ENCODE measurements at regions not wholly inside any gene's neighbourhood (a gene's known extent, or its start where the extent isn't known, plus 50 kb on each side); places are given as distances from the start of the nearest gene placed in this dataset.
"Not testable (repeated sequence)": the region's sequence is repeated elsewhere in the genome, so short reads cannot be mapped to it uniquely, and the experiment has no call there.

GRCh38 chr2:212913640-212914306 is 237.6 kb downstream of the IKZF2 start:
- no peak for DNase-seq (ENCODE audit: low spot score)

GRCh38 chr2:212912445-212913103 is 238.8 kb downstream of the IKZF2 start:
- peak; percentile 57 for DNase-seq (ENCODE audit: low spot score)

GRCh38 chr2:212911011-212911410 is 240.4 kb downstream of the IKZF2 start:
- DNase-seq (ENCODE audit: low spot score), result no peak

DNA sequence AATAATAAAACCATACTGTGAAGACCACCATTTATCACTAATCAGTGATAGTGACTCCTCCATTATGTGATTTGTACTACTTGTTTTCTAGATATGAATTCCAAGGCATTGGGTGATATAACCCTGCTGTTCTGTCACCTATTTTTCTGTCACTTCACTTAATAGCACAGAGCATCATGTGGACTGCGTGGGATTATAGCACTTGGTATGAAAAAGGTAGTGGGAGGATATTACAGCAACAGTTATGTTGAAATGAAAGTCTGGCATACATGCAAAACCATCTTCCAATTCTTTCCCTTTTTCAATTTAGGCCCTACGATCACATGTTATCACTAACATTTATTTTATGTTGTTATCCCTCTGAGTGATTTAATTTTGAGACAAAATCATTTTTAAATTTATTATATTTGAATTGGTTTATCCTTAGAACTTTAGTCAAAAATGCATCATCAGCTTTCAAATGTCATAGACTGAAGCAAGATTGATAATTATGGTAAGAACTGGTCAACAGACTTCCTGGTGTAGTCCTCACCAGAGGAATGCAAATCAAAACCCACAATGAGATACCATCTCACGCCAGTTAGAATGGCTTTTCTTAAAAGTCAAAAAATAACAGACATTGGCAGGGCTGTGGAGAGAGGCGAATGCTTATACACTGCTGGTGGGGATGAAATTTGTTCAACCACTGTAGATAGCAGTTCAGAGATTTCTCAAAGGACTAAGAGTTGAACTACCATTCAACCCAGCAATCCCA is 242.6 kb downstream of the IKZF2 start:
- no peak for DNase-seq (ENCODE audit: low spot score)

GRCh38 chr2:212908031-212908430 is 243.4 kb downstream of the IKZF2 start:
- DNase-seq (ENCODE audit: low spot score), result no peak

- no peak for DNase-seq (ENCODE audit: low spot score)
Observed at GRCh38 chr2:212906620-212907019, 244.8 kb downstream of the IKZF2 start.

DNA sequence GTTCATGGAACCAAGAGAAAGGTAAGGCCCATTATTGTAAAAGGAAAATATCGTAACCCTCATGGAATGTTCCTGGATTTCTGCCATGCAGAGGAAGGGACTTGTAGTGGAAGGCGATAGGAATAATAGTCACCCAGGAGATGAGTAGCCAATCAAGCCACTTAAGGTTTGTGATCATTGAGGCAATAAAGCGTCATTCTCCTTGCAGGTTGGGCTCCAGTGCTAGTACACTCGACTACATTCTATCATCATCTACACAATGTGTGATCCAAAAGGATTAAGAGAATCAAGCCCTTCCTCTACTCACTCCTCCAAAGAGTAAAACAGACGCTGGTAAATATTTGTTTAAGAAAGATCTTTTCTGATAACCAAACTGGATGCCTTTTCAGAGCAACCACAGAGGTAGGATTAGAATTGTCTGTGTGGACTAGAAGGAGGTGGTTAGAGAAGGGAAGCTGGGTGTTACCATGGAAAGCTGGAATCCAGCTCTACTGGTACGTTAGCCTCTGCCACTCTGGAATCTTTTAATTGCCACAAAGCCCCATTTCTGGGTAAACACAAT is 245.7 kb downstream of the IKZF2 start:
- DNase-seq (ENCODE audit: low spot score), result peak; percentile 67

DNA sequence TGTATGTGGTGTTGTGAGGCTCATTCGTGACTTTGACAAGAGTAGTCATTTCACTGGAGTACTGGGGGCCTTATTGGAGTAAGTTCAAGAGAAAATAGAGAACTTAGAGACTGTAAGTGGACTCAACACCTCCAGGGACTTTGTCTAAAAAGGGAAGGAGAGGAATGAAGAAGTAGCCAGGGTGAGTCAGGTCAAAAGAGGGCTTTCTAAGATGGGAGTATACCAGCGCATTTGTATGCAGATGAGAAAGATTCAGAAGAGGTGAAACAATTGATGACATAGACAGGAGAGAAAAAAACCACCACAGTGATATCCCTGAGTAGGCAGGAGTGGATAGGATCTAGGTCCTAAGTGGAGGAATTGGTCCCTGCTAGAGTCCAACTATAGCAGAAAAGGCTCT is 246.8 kb downstream of the IKZF2 start:
- DNase-seq (ENCODE audit: low spot score), result no peak

- no peak for DNase-seq (ENCODE audit: low spot score)
Observed at GRCh38 chr2:212903413-212903812, 248.0 kb downstream of the IKZF2 start.

DNA sequence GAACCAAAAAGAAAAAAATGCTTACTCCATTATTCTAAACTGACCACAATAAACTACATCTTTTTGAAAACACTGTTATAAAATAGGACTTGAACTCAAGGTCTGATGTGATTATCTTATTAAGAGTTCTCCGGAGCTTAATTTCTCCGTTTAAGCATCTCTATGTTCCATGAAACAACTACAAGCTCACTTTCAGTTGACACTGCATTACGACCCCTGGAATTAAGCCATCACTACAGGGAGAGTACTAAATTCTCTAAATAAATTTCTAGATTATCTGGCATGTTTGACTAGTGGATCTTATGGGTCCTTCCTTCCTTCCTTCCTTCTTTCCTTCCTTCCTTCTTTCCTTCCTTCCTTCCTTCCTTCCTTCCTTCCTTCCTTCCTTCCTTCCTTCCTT is 249.0 kb downstream of the IKZF2 start:
- DNase-seq (ENCODE audit: low spot score), result no peak

- DNase-seq (ENCODE audit: low spot score), result no peak
Observed at GRCh38 chr2:212901604-212902275, 249.7 kb downstream of the IKZF2 start.

GRCh38 chr2:212900715-212901114 is 250.7 kb downstream of the IKZF2 start:
- peak; percentile 22 for DNase-seq (ENCODE audit: low spot score)

- no peak for DNase-seq (ENCODE audit: low spot score)
Observed at GRCh38 chr2:212898011-212898410, 253.4 kb downstream of the IKZF2 start.

DNA sequence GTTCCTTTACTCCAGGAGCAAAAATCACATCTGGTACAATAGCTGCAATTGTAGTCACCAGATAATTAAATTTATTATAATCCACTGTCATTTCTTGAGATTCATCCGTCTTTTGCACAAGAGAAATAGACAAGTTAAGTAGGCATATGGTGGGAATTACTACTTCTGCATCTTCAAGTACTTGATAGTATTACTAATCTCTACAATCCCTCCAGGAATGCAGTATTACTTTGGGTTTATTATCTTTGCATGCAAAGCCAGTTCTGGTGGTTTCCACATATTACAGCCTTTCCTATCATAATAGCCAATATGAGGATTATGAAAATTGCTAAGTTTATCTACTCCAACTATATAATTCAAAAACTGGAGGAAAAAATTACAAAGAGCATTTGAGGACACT is 254.1 kb downstream of the IKZF2 start:
- DNase-seq (ENCODE audit: low spot score), result no peak

GRCh38 chr2:212894026-212894425 is 257.4 kb downstream of the IKZF2 start:
- DNase-seq (ENCODE audit: low spot score), result no peak

DNA sequence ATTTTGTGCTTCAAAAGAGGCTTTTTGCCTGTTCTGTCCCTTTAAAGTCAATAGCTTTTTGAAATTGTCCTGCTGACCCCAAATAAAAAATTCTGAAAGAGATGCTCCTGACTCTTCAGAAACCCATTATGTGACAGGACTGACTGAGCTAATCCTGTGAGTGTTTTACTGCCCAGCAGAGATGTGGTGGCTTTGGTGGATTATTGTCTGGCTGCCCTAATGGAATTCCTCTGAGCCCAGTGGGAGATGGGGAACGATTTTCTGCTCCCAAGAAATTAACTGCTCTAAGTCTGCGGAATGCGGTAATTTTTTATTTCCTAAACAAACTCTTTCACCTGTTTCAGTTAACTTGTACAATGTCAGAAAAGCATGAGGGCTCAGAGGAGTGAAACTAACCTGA is 258.2 kb downstream of the IKZF2 start:
- DNase-seq (ENCODE audit: low spot score), result no peak

- DNase-seq (ENCODE audit: low spot score), result peak; percentile 40
Observed at GRCh38 chr2:212892193-212892592, 259.2 kb downstream of the IKZF2 start.

DNA sequence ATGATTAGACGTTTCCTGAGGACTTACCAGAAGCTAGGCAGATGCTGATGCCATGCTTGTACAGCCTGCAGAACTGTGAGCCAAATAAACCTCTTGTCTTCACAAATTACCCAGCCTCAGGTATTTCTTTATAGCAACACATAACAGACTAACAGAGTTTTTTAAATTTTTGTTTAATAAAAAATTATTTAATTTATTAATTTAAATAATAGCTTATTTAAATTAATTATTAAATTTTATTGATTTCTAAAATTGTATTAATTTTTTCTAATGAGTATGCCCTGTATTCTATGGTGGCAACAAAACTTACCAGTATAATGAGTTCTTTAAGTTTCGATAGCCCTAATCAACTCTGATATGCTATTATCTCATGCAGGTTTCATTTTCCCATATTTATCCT is 259.8 kb downstream of the IKZF2 start:
- DNase-seq (ENCODE audit: low spot score), result no peak

- no peak for DNase-seq (ENCODE audit: low spot score)
Observed at GRCh38 chr2:212882626-212883025, 268.8 kb downstream of the IKZF2 start.

DNA sequence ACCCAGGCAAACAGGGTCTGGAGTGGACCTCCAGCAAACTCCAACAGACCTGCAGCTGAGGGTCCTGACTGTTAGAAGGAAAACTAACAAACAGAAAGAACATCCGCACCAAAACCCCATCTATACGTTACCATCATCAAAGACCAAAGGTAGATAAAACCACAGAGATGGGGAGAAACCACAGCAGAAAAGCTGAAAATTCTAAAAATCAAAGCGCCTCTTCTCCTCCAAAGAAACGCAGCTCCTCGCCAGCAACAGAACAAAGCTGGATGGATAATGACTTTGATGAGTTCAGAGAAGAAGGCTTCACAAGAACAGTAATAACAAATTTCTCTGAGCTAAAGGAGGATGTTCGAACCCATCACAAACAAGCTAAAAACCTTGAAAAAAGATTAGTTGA is 274.9 kb downstream of the IKZF2 start:
- DNase-seq (ENCODE audit: low spot score), result not testable (repeated sequence)

- not testable (repeated sequence) for DNase-seq (ENCODE audit: low spot score)
Observed at GRCh38 chr2:212875950-212876349, 275.5 kb downstream of the IKZF2 start.

GRCh38 chr2:212873256-212873655 is 278.2 kb downstream of the IKZF2 start:
- no peak for DNase-seq (ENCODE audit: low spot score)

Measured in A172 (cell line).